AG09319 (cell line): ENCODE measurements at regions not wholly inside any gene's neighbourhood (a gene's known extent, or its start where the extent isn't known, plus 50 kb on each side); places are given as distances from the start of the nearest gene placed in this dataset.
"Not testable (repeated sequence)": the region's sequence is repeated elsewhere in the genome, so short reads cannot be mapped to it uniquely, and the experiment has no call there.

ENCODE experiments used
- DNase-seq: peaks from one replicate; pipeline ENCODE4 v3.0.0-alpha.2; 2010; ENCODE audit warnings: low read depth; ENCODE audit errors: extremely low read depth
- CTCF ChIP-seq: IDR thresholded peaks from 2 replicates; pipeline ENCODE4 v1.5.1; 2011; ENCODE audit warnings: low read depth, mild to moderate bottlenecking, inconsistent platforms, low read length, moderate library complexity

DNA sequence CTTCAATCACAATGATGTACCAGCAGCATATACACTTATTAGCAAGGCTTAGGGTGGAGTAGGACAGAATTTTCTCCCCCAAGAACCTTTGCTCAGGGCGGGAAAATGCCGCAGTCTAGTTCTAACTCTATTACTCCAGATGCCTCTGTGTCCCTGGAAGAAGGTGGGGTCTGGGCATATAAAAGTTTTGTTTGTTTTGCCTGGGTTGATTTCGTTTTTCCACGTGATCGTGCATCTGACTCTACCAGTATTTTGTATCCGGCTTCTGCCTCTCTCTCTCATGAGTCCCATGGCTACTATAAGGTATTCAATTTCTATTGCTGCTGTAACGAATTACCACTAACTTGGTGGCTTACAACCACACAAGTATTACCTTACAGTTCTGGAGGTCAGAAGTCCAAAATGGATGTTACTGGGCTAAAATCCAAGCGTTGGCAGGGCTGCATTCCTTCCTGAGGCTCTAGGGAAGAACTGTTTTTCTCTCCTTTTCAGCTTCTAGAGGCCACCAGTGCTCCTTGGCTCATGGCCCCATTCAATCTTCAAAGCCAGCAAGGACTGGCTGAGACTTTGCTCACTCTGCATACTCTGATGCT lies 181.2 kb upstream of the PRSS58 start:
- DNase-seq, result no peak
- no peak for TF ChIP-seq CTCF

DNA sequence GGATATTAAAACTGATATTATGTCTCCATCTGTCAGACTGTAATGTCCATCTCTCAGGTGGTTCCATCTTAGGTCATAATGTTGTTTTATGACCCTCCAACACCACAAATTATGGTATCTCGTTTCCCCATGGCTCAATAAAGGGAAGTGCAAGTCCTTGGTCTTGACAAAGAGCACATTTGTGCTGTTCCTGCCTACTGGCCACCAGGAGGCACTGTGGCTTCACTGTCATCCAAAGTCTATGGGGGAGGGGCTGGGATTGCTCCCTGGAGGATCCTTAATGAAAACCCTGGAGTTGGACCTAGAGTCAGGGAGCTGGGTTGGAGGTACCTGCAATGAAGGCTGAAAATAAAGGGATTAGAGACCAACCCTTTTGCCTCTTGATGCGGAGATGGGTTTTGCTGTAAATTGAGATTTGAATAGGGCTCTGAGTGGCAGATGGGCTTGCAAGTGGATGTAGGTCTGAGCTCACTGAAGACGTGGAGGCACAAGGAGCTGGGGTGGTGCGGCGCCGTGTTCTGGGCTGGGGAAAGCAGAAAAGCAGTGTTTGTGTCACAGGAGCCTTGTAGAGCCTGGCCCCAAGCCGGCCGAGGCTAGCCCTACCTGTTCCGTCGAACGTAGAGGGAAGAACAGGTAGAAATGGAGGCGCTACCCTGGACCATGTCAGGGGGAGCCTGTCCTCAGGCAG lies 180.5 kb upstream of the PRSS58 start:
- DNase-seq, result no peak

DNA sequence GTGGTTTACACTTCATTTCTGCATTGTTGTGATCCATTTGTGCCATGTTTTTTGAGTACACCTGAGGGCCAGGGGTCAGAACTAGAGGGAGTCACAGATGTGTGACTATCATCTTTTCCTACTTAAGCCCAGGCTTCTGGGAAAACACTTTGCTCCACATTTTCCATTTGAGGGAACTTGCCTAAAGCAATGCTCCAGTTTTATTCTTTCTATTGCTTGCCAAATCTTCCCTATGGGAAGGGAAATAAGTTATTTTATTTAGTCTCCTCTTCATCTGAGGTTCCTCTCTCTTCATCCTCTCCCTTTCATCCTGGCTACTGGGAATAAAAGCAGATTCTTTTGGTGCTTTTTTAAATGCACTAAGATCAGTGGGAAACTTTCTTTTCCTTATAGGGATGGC lies 179.9 kb upstream of the PRSS58 start:
- DNase-seq, result no peak
- TF ChIP-seq CTCF, result no peak

More for the DNA sequence above, 180.5 kb upstream of the PRSS58 start:
- TF ChIP-seq CTCF, result peak; percentile 48

- no peak for DNase-seq
- TF ChIP-seq CTCF, result no peak
These were observed 178.7 kb upstream of the PRSS58 start for GRCh38 chr7:142436601-142437000.

DNA sequence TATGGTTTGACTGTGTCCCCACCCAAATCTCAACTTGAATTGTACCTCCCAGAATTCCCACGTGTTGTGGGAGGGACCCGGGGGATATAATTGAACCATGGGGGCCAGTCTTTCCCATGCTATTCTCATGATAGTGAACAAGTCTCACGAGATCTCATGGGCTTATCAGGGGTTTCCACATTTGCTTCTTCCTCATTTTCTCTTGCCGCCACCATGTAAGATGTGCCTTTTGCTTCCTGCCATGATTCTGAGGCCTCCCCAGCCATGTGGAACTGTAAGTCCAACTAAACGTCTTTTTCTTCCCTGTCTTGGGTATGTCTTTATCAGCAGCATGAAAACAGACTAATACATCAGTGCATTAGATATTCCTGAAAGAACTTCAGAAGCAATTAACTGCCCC lies 177.7 kb upstream of the PRSS58 start:
- not testable (repeated sequence) for DNase-seq

DNA sequence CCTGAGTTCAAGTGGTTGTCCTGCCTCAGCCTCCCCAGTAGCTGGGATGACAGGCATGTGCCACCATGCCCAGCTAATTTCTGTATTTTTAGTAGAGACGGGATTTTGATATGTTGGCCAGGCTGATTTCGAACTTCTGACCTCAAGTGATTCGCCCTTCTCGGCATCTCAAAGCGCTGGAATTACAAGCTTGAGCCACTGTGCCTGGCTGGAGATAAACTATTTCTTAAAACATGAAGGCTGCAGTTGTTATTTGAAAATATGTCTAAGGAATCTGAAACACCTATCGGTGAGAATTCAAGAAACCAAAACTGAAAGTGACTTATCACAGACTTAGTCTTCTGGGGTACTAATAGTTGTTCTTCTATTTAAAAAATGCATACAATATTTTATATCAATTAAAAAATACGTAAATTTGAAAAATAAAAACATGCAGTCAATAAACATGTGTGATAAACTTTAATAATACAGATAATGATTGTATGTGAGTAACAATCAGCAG lies 176.9 kb upstream of the PRSS58 start:
- TF ChIP-seq CTCF, result no peak
- DNase-seq, result no peak

DNA sequence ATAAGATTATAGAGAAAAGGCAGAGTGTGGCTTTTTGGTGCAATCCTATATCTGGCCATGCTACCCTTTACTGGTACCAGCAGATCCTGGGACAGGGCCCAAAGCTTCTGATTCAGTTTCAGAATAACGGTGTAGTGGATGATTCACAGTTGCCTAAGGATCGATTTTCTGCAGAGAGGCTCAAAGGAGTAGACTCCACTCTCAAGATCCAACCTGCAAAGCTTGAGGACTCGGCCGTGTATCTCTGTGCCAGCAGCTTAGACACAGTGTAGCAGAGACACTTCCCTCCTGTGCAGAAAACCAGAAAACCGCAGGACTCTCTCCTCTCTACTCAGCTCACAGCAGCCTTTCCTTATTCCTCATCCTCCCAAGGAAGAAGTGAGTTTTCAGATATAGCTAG lies 176.3 kb upstream of the PRSS58 start:
- not testable (repeated sequence) for DNase-seq

- TF ChIP-seq CTCF, result no peak
- no peak for DNase-seq
These were observed 174.5 kb upstream of the PRSS58 start for GRCh38 chr7:142432377-142432776.
